Amniotic epithelial cell (primary cell): ENCODE measurements at regions not wholly inside any gene's neighbourhood (a gene's known extent, or its start where the extent isn't known, plus 50 kb on each side); places are given as distances from the start of the nearest gene placed in this dataset.
"Not testable (repeated sequence)": the region's sequence is repeated elsewhere in the genome, so short reads cannot be mapped to it uniquely, and the experiment has no call there.

Experiments used
- DNase-seq: peaks from one replicate; pipeline ENCODE4 v3.0.0-alpha.2; 2010; ENCODE audit warnings: low read depth

DNA sequence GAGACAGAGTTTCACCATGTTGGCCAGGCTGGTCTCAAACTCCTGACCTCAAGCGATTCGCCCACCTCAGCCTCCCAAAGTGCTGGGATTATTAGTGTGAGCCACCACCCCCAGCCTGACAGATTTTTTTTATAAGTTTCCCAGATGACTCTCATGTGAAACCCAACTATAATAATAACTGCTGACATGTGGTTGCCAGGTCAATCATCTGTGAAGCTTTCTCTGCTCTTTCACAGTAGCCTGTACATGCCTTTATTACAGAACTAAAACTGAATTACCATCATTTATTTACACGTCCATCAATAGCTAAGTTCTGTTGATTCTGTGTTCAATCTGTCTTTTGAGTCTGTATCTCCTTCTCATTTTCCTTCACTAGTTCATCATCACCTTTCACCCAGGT lies 218.5 kb downstream of the RPS29 start:
- DNase-seq: no peak

DNA sequence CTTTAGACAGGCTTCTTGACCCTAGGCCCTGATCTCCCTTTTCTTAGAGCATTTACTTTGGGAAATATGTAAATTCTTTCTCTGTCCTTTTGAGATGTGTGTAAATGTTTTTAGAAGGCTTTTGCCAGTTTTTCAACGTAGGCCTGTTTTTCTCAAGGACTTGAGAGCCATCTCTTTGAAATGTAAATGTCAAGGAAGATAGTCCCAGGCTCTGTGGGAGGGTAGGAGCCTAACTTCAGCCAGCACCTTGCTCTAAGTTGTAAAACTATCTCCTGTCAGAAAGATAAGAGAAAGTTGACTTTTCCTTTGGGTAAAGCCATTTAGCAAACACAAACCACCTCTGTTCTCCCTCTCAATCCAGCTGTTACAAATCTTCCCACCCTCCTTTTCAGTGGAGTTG lies 219.8 kb downstream of the RPS29 start:
- no peak for DNase-seq

DNA sequence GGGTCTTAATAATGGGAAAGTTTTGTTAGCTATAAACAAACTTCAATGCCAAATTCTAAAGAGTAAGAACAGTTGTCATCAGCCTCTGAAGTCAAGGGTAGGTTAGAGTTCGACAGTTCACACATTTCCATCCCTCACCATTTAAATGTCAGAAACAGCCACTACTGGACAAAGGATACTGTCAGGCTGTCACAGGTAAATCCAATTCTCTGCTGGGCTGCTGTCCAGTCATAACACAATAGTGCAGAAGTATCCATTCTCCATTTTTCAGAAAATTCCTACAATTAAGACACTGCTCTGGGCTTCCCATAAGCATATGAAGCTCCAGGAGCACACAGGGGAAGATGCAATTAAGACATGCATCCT lies 221.4 kb downstream of the RPS29 start:
- DNase-seq: no peak

DNA sequence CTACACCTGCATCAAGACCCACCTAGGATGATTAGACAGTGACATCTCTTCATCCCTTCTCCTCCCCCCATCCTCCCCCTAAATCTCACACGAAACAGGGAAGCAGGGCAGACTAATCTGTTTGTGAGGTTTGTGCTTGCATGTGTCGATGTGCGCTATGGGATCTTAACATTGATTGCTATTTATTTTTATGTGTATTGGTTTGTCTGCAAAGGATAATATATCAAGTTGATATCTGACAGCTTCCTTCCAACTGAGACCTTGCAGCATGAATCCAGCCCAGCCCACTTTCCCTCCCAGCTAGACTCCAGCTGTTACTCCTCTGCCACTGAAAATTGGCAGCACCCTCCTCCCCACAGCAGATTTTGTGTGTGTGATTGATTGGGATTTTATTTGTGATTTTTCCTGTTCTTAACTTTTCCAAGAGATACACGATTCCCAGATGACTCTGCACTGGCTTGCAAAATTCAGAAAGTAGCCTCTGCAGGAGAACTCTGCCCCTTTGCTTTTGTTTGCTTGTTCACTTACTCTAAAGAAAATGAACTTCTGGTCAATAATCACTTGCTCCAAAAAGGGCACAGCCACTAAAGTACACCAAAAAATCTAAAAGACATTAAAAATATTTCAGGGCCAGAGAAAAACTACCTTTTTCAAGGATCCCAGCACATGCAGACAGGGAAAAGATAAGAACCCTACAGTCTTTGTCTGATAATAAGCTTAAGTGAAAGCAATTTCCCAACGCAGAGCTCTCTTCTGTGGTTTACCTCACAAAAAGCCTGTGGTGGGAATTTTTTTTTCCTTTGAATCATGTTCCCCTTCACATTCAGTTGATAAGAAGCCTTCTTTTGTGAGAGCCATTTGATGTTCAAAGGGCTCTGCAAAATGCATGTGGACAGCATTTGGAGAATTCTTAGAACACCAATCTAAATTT lies 222.1 kb downstream of the RPS29 start:
- DNase-seq: peak; percentile 4

GRCh38 chr14:49362916-49363315 lies 223.3 kb downstream of the RPS29 start:
- no peak for DNase-seq

DNA sequence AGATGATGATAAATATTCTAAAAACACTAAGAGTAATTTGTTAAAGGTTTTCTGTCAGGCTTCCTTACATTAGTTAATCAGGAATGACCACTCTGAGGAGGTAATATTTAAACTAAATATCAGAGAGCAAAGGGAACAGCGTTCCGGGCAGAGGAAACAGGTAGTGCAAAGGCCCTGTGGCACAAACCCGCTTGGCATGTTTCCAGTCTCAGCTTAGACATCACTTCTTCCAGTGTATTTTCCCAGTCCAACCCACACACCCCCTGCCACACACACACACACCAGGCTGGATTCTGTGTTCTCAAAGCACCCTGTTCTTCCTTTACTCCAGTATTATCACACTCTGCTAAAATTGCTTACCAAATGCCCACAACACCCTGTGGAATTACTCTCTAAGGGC lies 247.1 kb downstream of the RPS29 start:
- no peak for DNase-seq

- DNase-seq: no peak
Observed at GRCh38 chr14:49319810-49320209, 266.4 kb downstream of the RPS29 start.

- DNase-seq: no peak
Observed at GRCh38 chr14:49315570-49315969, 270.6 kb downstream of the RPS29 start.

DNA sequence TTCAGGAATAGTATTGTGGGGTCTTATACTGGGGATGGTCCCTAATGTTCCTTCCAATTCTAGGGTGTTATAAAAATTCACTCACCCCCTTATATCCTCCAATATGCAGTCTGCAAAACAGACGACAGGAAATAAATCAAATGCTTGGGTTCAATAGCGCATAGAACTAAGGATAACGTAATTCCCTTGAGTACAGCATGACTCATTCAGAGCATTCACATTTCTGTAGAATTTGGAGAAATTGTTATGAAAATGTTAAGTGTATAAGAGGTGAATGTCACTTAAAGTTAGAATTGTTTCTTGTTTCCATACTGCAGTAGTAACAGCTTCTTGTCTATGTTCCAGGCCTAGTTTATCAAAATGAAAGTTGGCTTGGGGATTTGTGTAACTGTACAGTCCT lies 271.4 kb downstream of the RPS29 start:
- DNase-seq: no peak

DNA sequence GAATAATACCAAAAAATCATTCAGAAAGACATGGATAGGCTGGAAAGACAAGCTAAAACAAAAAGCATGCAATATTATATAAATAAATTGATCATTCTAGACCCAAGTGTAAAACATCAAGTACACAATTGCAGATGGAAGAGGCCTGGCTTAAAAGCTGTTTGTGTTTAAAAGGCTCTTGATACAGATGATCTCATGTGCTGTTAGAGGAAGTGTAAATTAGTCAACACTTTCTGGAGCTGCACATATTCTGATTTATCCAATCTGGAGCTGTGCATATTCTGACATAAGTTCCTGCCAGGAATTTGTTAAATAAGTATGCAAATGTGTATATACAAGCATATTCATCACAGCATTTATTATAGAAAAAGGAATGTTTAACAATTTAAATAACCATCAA lies 273.1 kb downstream of the RPS29 start:
- no peak for DNase-seq

DNA sequence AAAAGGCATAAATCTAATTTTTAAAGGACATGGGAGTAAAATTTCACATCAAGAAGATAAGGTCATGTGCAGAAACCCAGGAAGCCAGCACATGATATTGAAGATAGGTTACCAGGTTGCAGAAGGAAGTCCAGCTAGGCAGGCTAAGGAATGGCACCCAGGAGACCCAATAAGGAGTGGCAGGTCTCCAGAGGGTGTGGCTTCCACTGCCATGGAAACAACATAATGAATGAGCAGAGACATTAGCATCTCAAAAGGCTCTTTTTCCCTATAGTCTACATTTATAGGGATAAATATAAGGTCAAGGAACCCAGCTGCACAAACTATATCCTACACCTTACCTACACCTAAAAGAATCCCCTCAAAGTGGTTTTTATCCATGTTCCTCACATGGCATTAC lies 275.9 kb downstream of the RPS29 start:
- DNase-seq: no peak

GRCh38 chr14:49306152-49306751 lies 279.9 kb downstream of the RPS29 start:
- peak; percentile 12 for DNase-seq

DNA sequence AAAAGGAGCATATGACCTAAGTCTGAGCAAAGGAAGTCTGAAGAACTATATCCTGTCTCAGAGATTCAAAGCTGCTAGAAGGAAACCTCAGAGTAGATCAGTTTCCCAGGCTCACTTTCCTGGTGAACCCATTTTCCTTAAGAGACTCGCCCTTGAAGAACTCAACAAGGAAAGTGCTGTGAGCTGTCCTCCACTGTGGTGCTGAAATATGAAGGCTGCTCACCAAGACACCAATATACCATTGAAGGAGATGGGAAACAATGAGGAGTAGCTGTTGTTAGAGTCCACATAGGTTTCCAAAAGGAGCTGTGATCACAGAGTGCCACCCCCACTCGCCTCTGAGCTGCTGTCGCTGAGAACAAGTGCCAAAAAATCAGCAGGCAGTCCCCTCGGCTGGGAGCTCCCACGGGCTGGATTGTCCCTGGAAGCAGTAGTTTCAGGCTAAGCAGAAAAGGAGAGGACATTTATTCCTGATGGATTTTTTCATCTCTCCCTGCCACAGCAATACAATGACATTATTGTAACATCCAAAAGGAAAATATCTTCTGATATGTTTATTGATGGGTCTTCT lies 282.1 kb downstream of the RPS29 start:
- peak; percentile 30 for DNase-seq

- no peak for DNase-seq
Observed at GRCh38 chr14:49297102-49297501, 289.1 kb downstream of the RPS29 start.

DNA sequence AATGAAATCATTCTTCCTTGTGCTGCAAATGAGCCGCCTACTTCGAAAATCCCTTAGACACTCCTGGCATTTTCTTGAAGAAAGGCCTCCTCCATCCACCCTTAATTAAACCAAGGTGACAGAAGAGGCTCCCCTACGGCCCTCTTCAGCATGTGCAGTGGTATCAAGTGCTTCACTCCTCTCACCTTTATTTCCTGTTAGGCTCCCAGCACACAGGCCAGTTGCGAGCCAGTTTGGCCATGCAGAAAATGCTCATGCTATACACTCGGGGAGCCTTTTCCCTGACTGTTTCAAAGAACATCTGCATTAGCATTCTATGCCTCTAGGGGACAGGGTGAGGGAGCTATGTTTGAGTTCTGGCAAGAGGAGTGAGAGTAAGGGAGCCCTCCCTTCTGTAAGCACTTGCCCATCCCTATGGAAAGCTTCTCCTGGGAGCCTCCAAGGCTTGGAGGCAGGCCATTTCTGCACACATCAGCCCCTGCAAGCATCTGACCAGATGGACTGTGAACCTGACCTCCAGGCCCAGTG lies 291.5 kb downstream of the RPS29 start:
- no peak for DNase-seq

DNA sequence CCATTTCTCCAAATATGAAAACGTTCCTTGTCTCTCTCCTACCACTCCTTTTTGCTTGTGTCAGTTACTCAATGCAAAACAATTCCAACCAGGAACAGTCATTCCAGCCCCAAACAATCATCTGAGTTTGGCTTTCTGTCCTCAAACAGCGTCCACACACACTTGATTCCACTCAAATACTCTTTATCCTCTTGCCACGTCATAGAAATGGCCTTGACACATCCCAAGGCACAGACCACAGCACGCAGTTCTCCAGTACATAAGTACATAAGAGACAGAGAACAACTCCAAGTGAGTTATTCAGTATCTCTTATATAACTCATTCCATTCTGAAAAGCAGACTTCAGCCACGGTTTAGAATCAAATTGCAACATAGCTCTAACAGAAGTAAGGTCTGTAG lies 299.2 kb downstream of the RPS29 start:
- DNase-seq: no peak

DNA sequence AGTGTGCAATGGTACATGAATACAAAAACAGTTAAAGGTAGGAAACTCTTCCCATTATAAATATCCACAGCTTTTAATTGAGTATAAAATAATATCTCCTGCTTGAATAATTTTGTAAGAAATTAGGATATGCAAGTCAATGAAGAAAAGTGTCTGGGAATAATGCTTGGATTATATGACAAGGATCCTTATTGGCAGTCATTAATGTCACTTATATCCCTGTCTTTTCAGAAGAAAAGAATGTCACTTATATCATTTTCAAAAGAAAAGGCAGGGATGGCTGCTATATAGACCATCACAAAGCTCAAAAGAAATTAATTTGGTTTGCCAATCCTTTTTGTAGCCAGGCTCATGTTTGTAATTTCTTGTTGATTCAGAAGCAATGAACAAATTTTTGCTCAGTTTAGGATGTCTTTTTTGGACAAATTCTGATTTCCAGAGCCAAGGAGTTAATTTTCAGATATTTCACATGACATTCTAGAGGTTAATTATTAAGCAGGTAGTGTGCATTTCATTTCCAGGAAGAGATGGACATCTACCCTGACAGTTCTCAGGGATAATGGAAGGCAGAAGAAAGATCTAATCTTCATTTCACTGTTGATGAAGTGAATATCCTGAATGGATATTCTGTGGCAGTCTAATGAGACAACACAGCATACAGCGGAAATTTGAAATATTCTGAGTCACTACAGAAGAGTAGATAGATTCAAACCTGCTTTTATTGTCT lies 299.8 kb downstream of the RPS29 start:
- DNase-seq: no peak

GRCh38 chr14:49280566-49280965 lies 305.6 kb downstream of the RPS29 start:
- no peak for DNase-seq

- no peak for DNase-seq
Observed at GRCh38 chr14:49250517-49250916, 335.7 kb downstream of the RPS29 start.

GRCh38 chr14:49250109-49250508 lies 336.1 kb downstream of the RPS29 start:
- DNase-seq: no peak

GRCh38 chr14:49249022-49249421 lies 337.2 kb downstream of the RPS29 start:
- peak; percentile 1 for DNase-seq

DNA sequence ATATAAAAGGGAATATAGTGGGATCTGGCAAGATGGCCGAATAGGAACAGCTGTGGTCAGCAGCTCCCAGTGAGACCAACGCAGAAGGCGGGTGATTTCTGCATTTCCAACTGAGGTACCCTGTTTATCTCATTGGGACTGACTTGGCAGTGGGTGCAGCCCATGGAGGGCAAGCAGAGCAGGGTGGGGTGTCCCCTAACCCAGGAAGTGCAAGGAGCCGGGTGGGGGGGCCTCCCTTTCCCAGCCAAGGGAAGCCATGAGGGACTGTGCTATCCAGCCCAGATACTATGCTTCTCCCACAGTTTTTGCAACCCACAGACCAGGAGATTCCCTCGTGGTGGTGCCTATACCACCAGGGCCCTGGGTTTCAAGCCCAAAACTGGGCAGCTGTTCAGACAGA lies 342.4 kb downstream of the RPS29 start:
- not testable (repeated sequence) for DNase-seq
